Liver (tissue), 3 donors: ENCODE measurements at regions not wholly inside any gene's neighbourhood (a gene's known extent, or its start where the extent isn't known, plus 50 kb on each side); places are given as distances from the start of the nearest gene placed in this dataset.

Source experiments
- EGR1 ChIP-seq, 2 donors: IDR thresholded peaks; 2 replicates each; pipeline ENCODE4 v1.6.1; 2016 to 2018; ENCODE audit warnings: antibody characterized with exemption in 2 of 2, low read depth in 2 of 2
- MAX ChIP-seq: IDR thresholded peaks from 2 replicates; pipeline ENCODE4 v1.6.1; 2016; ENCODE audit warnings: antibody characterized with exemption
- NR2F2 ChIP-seq: IDR thresholded peaks from 2 replicates; pipeline ENCODE4 v1.6.1; 2016; ENCODE audit warnings: antibody characterized with exemption
- RAD21 ChIP-seq, 2 donors: IDR thresholded peaks; 2 replicates each; pipeline ENCODE4 v1.6.1; 2016; ENCODE audit warnings: antibody characterized with exemption in 2 of 2, mild to moderate bottlenecking in 2 of 2
- TAF1 ChIP-seq: conservative IDR thresholded peaks from 2 replicates; pipeline ENCODE4 v1.6.1; 2016; ENCODE audit warnings: antibody characterized with exemption, mild to moderate bottlenecking
- YY1 ChIP-seq: IDR thresholded peaks from 2 replicates; pipeline ENCODE4 v1.6.1; 2016; ENCODE audit warnings: antibody characterized with exemption, mild to moderate bottlenecking
- TF ChIP-seq, protein P1 (sequence below): IDR thresholded peaks from 2 replicates; pipeline ENCODE4 v1.6.1; 2016; ENCODE audit warnings: antibody characterized with exemption
- TF ChIP-seq, protein P2 (sequence below): fragments of 150-350 bp; IDR thresholded peaks from 2 replicates; pipeline ENCODE4 v1.5.1; 2017; ENCODE audit warnings: improper control_type of control experiment, low read depth, low read length; ENCODE audit not compliant: missing input control
- TF ChIP-seq, protein P3 (sequence below): IDR thresholded peaks from 2 replicates; pipeline ENCODE4 v1.6.1; 2016; ENCODE audit warnings: antibody characterized with exemption, mild to moderate bottlenecking
- TF ChIP-seq, protein P4 (sequence below): IDR thresholded peaks from 2 replicates; pipeline ENCODE4 v1.6.1; 2016; ENCODE audit warnings: antibody characterized with exemption
- donor health status: healthy.
- donor health status: healthy.

DNA sequence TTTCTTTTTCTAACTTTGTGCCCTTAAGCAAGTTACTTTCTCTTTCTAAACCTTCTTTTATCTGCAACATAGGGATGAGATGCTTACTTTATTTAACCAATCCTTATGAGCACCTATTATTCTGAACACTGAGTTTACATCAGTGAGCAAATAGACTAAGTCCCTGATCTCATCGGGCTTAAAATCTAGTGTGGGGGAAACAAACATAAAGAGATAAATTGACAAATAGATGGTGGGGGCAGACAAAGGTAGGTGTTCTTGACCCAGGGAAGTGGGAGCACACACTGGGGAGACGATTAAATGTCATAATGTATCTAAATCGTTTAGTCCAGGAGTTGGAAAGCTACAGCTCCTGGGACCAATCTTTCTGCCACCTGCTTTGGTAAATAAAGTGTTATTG lies 129.6 kb downstream of the TFAP2C start:
- TF ChIP-seq, protein P1, sequence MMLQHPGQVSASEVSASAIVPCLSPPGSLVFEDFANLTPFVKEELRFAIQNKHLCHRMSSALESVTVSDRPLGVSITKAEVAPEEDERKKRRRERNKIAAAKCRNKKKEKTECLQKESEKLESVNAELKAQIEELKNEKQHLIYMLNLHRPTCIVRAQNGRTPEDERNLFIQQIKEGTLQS = no peak
- TF ChIP-seq, protein P2, sequence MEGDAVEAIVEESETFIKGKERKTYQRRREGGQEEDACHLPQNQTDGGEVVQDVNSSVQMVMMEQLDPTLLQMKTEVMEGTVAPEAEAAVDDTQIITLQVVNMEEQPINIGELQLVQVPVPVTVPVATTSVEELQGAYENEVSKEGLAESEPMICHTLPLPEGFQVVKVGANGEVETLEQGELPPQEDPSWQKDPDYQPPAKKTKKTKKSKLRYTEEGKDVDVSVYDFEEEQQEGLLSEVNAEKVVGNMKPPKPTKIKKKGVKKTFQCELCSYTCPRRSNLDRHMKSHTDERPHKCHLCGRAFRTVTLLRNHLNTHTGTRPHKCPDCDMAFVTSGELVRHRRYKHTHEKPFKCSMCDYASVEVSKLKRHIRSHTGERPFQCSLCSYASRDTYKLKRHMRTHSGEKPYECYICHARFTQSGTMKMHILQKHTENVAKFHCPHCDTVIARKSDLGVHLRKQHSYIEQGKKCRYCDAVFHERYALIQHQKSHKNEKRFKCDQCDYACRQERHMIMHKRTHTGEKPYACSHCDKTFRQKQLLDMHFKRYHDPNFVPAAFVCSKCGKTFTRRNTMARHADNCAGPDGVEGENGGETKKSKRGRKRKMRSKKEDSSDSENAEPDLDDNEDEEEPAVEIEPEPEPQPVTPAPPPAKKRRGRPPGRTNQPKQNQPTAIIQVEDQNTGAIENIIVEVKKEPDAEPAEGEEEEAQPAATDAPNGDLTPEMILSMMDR = no peak
- TF ChIP-seq, protein P3, sequence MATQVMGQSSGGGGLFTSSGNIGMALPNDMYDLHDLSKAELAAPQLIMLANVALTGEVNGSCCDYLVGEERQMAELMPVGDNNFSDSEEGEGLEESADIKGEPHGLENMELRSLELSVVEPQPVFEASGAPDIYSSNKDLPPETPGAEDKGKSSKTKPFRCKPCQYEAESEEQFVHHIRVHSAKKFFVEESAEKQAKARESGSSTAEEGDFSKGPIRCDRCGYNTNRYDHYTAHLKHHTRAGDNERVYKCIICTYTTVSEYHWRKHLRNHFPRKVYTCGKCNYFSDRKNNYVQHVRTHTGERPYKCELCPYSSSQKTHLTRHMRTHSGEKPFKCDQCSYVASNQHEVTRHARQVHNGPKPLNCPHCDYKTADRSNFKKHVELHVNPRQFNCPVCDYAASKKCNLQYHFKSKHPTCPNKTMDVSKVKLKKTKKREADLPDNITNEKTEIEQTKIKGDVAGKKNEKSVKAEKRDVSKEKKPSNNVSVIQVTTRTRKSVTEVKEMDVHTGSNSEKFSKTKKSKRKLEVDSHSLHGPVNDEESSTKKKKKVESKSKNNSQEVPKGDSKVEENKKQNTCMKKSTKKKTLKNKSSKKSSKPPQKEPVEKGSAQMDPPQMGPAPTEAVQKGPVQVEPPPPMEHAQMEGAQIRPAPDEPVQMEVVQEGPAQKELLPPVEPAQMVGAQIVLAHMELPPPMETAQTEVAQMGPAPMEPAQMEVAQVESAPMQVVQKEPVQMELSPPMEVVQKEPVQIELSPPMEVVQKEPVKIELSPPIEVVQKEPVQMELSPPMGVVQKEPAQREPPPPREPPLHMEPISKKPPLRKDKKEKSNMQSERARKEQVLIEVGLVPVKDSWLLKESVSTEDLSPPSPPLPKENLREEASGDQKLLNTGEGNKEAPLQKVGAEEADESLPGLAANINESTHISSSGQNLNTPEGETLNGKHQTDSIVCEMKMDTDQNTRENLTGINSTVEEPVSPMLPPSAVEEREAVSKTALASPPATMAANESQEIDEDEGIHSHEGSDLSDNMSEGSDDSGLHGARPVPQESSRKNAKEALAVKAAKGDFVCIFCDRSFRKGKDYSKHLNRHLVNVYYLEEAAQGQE = no peak
- no peak for TF ChIP-seq MAX
- TF ChIP-seq YY1 = no peak
- TF ChIP-seq EGR1 (IDR thresholded peaks at IDR 0.05; ENCODE audit: low read depth in 2 of 2) = no peak
- TF ChIP-seq, protein P4, sequence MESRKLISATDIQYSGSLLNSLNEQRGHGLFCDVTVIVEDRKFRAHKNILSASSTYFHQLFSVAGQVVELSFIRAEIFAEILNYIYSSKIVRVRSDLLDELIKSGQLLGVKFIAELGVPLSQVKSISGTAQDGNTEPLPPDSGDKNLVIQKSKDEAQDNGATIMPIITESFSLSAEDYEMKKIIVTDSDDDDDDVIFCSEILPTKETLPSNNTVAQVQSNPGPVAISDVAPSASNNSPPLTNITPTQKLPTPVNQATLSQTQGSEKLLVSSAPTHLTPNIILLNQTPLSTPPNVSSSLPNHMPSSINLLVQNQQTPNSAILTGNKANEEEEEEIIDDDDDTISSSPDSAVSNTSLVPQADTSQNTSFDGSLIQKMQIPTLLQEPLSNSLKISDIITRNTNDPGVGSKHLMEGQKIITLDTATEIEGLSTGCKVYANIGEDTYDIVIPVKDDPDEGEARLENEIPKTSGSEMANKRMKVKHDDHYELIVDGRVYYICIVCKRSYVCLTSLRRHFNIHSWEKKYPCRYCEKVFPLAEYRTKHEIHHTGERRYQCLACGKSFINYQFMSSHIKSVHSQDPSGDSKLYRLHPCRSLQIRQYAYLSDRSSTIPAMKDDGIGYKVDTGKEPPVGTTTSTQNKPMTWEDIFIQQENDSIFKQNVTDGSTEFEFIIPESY = no peak
- TF ChIP-seq NR2F2 = no peak
- TF ChIP-seq TAF1 = no peak
- TF ChIP-seq RAD21 (IDR thresholded peaks at IDR 0.05) = no peak
